AG04450 (cell line): ENCODE measurements at regions not wholly inside any gene's neighbourhood (a gene's known extent, or its start where the extent isn't known, plus 50 kb on each side); places are given as distances from the start of the nearest gene placed in this dataset.

ENCODE experiments used
- CTCF ChIA-PET: fragments of 300-600, 350-600 bp; formaldehyde crosslinking; extraction: SDS; loops from one replicate; lab custom pipeline; 2022; ENCODE audit warnings: antibody characterized with exemption, inconsistent platforms; lab: Charles Lee
- POLR2A ChIA-PET: fragments of 350-600 bp; formaldehyde crosslinking; extraction: SDS; loops from one replicate; lab custom pipeline; 2021; ENCODE audit warnings: antibody characterized with exemption, inconsistent platforms; lab: Yijun Ruan, JAX
- DNase-seq: peaks from one replicate; pipeline ENCODE4 v3.0.0-alpha.2; 2011; ENCODE audit warnings: low read depth, low spot score
- H3K27ac ChIP-seq: one replicate; pipeline ENCODE4 v1.5.1; 2012; ENCODE audit warnings: low read depth, low read length, control low read depth
- H3K27me3 ChIP-seq: one replicate; pipeline ENCODE4 v1.6.0; 2012; ENCODE audit warnings: low read length; ENCODE audit not compliant: control insufficient read depth, insufficient read depth
- H3K4me3 ChIP-seq: 2 replicates; pipeline ENCODE4 v1.5.1; 2011; ENCODE audit warnings: mild to moderate bottlenecking, low read depth, low read length, control low read depth
- H3K9me3 ChIP-seq: 2 replicates; pipeline ENCODE4 v1.5.1; 2012; ENCODE audit warnings: low read length; ENCODE audit not compliant: control insufficient read depth, insufficient read depth
- CTCF ChIP-seq: IDR thresholded peaks from 2 replicates; pipeline ENCODE4 v1.5.1; 2011; ENCODE audit warnings: low read depth, low read length, control low read depth, inconsistent platforms

- ChIA-PET CTCF (no interaction called here), POLR2A (no interaction called here)
- no peak for DNase-seq
- peaks cover 94% of the 10 kb centered on the region for H3K9me3 ChIP-seq
- no peaks in the 10 kb centered on the region for H3K27me3 ChIP-seq
- H3K4me3 ChIP-seq = no peak overlapping the region
- TF ChIP-seq CTCF = no peak
- no peak overlapping the region for H3K27ac ChIP-seq
Measured at GRCh38 chr22:48944751-48945620, 882.7 kb downstream of the BRD1 start.

GRCh38 chr22:48944433-48944750 lies 883.3 kb downstream of the BRD1 start:
- no peaks in the 10 kb centered on the region for H3K27me3 ChIP-seq
- H3K9me3 ChIP-seq = peaks cover 94% of the 10 kb centered on the region
- no peak overlapping the region for H3K4me3 ChIP-seq
- DNase-seq = no peak
- no peak for TF ChIP-seq CTCF
- ChIA-PET POLR2A (no interaction called here), CTCF (no interaction called here)
- no peak overlapping the region for H3K27ac ChIP-seq

GRCh38 chr22:48943567-48944432 lies 883.9 kb downstream of the BRD1 start:
- ChIA-PET POLR2A (no interaction called here), CTCF (no interaction called here)
- Histone ChIP-seq H3K27me3 (no peaks in the 10 kb centered on the region), H3K9me3 (peaks cover 94% of the 10 kb centered on the region), H3K27ac (no peak overlapping the region), H3K4me3 (no peak overlapping the region)
- no peak for DNase-seq
- TF ChIP-seq CTCF = no peak

- TF ChIP-seq CTCF = no peak
- DNase-seq = no peak
- Histone ChIP-seq H3K4me3 (no peak overlapping the region), H3K9me3 (peaks cover 95% of the 10 kb centered on the region), H3K27ac (no peak overlapping the region), H3K27me3 (no peaks in the 10 kb centered on the region)
- ChIA-PET CTCF (no interaction called here), POLR2A (no interaction called here)
Measured at GRCh38 chr22:48942698-48943566, 884.7 kb downstream of the BRD1 start.
